Tibial nerve (tissue), 4 donors: ENCODE measurements at regions not wholly inside any gene's neighbourhood (a gene's known extent, or its start where the extent isn't known, plus 50 kb on each side); places are given as distances from the start of the nearest gene placed in this dataset.

Experiments
- DNase-seq, 2 donors: peaks; one replicate each; pipeline ENCODE4 v3.0.0-alpha.2; 2019; ENCODE audit warnings: low spot score in 2 of 2
- H3K27ac ChIP-seq, 4 donors: fragments of 200-600 bp; sonication (generic) in 3 of 4; one replicate each; pipeline ENCODE4 v1.5.1; 2017 to 2019; ENCODE audit warnings: mild to moderate bottlenecking in 1 of 4
- H3K27me3 ChIP-seq, 2 donors: fragments of 200-600 bp; sonication (generic) in 1 of 2; one replicate each; pipeline versions ENCODE4 v1.5.1 to v1.6.0; 2017 to 2019
- H3K36me3 ChIP-seq, 3 donors: fragments of 200-600 bp; sonication (generic); one replicate each; pipeline ENCODE4 v1.5.1; 2018 to 2019
- H3K4me1 ChIP-seq, 4 donors: fragments of 200-600 bp; sonication (generic) in 3 of 4; one replicate each; pipeline ENCODE4 v1.5.1; 2017 to 2019
- H3K4me3 ChIP-seq, 4 donors: fragments of 200-600 bp; sonication (generic) in 3 of 4; one replicate each; pipeline ENCODE4 v1.5.1; 2017 to 2019; ENCODE audit warnings: mild to moderate bottlenecking in 1 of 4, moderate library complexity in 1 of 4
- H3K9me3 ChIP-seq, 4 donors: fragments of 200-600 bp; sonication (generic) in 3 of 4; one replicate each; pipeline ENCODE4 v1.5.1; 2017 to 2019
- CTCF ChIP-seq, 5 experiments: fragments of 200-600 bp in 3 of 5; fragments of 450-650 bp in 2 of 5; sonication (generic) in 3 of 5; IDR thresholded peaks; one replicate each; pipeline ENCODE4 v1.5.1; 2016 to 2019; ENCODE audit warnings: antibody characterized with exemption in 5 of 5, mild to moderate bottlenecking in 3 of 5, moderate library complexity in 2 of 5
- EP300 ChIP-seq, 2 donors: sonication (generic); formaldehyde crosslinking; IDR thresholded peaks; one replicate each; pipeline ENCODE4 v1.6.1; 2017; ENCODE audit warnings: antibody characterized with exemption in 2 of 2, mild to moderate bottlenecking in 1 of 2
- POLR2A ChIP-seq, 2 donors: fragments of 450-650 bp; IDR thresholded peaks; one replicate each; pipeline ENCODE4 v1.6.1; 2017; ENCODE audit warnings: antibody characterized with exemption in 2 of 2, mild to moderate bottlenecking in 2 of 2, moderate library complexity in 2 of 2
- WGBS, 2 donors: methylation state at CpG; one replicate each; pipeline ENCODE4 v1.1.5; 2018; 5-methylcytosine and 5-hydroxymethylcytosine counted together

DNA sequence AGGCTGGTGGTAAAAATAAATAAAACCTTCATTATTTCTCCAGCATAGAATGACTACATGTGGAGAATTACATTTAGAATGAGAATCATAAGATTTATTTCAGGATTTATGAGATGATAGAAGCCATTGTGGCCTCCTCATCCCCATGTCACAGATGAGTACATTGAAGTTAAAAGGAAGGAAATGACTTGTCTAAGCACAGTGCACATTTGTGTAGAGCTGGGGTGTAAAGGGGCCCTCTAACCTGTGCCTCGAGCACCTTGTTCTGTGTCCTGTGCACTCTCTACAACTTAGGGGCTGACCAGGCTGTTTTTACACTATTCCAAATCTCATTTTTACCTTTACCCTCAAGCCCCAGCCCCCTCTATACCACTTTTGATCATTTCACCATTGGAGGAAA is 179.4 kb downstream of the RHOU start:
- no peaks in the 10 kb centered on the region for H3K9me3 ChIP-seq
- H3K4me3 ChIP-seq = no peak overlapping the region
- H3K27me3 ChIP-seq = no peaks in the 10 kb centered on the region
- TF ChIP-seq CTCF (IDR thresholded peaks at IDR 0.05) = no peak
- TF ChIP-seq EP300 (IDR thresholded peaks at IDR 0.05) = no peak
- TF ChIP-seq POLR2A (IDR thresholded peaks at IDR 0.05) = no peak
- H3K27ac ChIP-seq = no peak overlapping the region
- no peak for DNase-seq
- no peaks in the 10 kb centered on the region for H3K4me1 ChIP-seq
- WGBS, 2 donors = 82 to 88% methylated on average over 1 of the region's 1 CpG
- no peaks in the 10 kb centered on the region for H3K36me3 ChIP-seq

GRCh38 chr1:228917342-228917741 is 182.1 kb downstream of the RHOU start:
- no peak overlapping the region for H3K27ac ChIP-seq
- H3K4me1 ChIP-seq = no peaks in the 10 kb centered on the region
- H3K36me3 ChIP-seq = no peaks in the 10 kb centered on the region
- no peak for DNase-seq
- no peaks in the 10 kb centered on the region for H3K27me3 ChIP-seq
- WGBS, 2 donors = 92 to 95% methylated on average over 9 of the region's 9 CpGs
- TF ChIP-seq CTCF (IDR thresholded peaks at IDR 0.05) (no peak), POLR2A (IDR thresholded peaks at IDR 0.05) (no peak), EP300 (IDR thresholded peaks at IDR 0.05) (no peak)
- no peaks in the 10 kb centered on the region for H3K9me3 ChIP-seq
- no peak overlapping the region for H3K4me3 ChIP-seq

- TF ChIP-seq POLR2A (IDR thresholded peaks at IDR 0.05) (no peak), EP300 (IDR thresholded peaks at IDR 0.05) (no peak), CTCF (IDR thresholded peaks at IDR 0.05) (no peak)
- no peaks in the 10 kb centered on the region for H3K27me3 ChIP-seq
- 69 to 82% methylated on average over 2 of the region's 2 CpGs for WGBS, 2 donors
- H3K9me3 ChIP-seq = no peaks in the 10 kb centered on the region
- no peak overlapping the region for H3K4me3 ChIP-seq
- no peak for DNase-seq
- no peaks in the 10 kb centered on the region for H3K36me3 ChIP-seq
- H3K27ac ChIP-seq = no peak overlapping the region
- no peaks in the 10 kb centered on the region for H3K4me1 ChIP-seq
Observed at GRCh38 chr1:228917755-228918154, 182.5 kb downstream of the RHOU start.

DNA sequence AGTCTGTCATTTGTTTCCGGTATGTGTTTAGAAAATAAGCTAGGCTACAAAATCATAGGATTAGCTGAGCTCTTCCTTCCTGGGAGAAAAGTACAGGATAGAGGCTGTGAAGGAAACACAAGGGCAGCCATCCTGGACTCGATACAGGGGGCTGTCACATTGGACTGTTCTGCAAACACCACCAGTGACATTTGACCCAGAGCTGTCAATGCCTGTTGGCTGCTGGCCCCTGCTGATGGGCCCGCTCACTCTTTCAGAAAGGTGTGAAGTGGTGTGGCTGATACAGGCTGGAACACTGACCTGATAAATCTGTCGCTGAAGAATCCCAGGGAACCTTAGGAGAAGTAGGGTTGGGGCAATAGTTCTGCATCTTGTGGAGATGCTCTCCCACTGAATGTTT is 183.1 kb downstream of the RHOU start:
- H3K27me3 ChIP-seq = no peaks in the 10 kb centered on the region
- no peaks in the 10 kb centered on the region for H3K36me3 ChIP-seq
- H3K9me3 ChIP-seq = no peaks in the 10 kb centered on the region
- H3K27ac ChIP-seq = no peak overlapping the region
- no peak for DNase-seq
- no peak overlapping the region for H3K4me3 ChIP-seq
- no peaks in the 10 kb centered on the region for H3K4me1 ChIP-seq
- WGBS, 2 donors = 83 to 85% methylated on average over 4 of the region's 4 CpGs
- no peak for TF ChIP-seq EP300 (IDR thresholded peaks at IDR 0.05)
- no peak for TF ChIP-seq CTCF (IDR thresholded peaks at IDR 0.05)
- TF ChIP-seq POLR2A (IDR thresholded peaks at IDR 0.05) = no peak

DNA sequence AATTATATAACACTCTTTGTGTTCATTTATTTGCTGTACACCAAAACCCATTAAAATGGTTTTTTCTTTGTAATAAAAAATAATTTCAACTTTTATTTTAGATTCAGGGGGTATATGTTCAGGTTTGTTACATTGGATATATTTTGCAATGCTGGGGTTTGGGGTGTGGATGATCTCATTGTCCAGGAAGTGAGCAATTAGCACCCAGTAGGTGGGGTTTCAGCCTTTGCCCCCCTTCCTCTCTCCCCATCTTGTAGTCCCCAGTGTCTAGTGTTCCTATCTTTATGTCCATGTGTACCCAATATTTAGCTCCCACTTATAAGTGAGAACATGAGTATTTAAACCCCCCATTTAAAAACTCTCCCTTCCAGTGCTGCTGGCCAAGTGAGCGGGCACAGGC is 184.6 kb downstream of the RHOU start:
- Histone ChIP-seq H3K9me3 (no peaks in the 10 kb centered on the region), H3K4me3 (no peak overlapping the region), H3K36me3 (no peaks in the 10 kb centered on the region), H3K27me3 (no peaks in the 10 kb centered on the region), H3K27ac (no peak overlapping the region), H3K4me1 (no peaks in the 10 kb centered on the region)
- DNase-seq = no peak
- WGBS, 2 donors = 100% methylated on average over 1 of the region's 1 CpG
- no peak for TF ChIP-seq POLR2A (IDR thresholded peaks at IDR 0.05)
- no peak for TF ChIP-seq EP300 (IDR thresholded peaks at IDR 0.05)
- TF ChIP-seq CTCF (IDR thresholded peaks at IDR 0.05) = no peak
